C4-2B (cell line): ENCODE measurements at regions not wholly inside any gene's neighbourhood (a gene's known extent, or its start where the extent isn't known, plus 50 kb on each side); places are given as distances from the start of the nearest gene placed in this dataset.
"Not testable (repeated sequence)": the region's sequence is repeated elsewhere in the genome, so short reads cannot be mapped to it uniquely, and the experiment has no call there.

Experiments used
- H3K27ac ChIP-seq: fragments of 450-650 bp; 2 replicates; pipeline ENCODE4 v1.5.1; 2017
- CTCF ChIP-seq: fragments of 450-650 bp; conservative IDR thresholded peaks from 2 replicates; pipeline ENCODE4 v1.5.1; 2017; ENCODE audit warnings: mild to moderate bottlenecking
- ZFX ChIP-seq: fragments of 450-650 bp; IDR thresholded peaks from 2 replicates; pipeline ENCODE4 v1.6.1; 2017

GRCh38 chr6:141470810-141471209 is 661.9 kb upstream of the GJE1 start:
- TF ChIP-seq CTCF (no peak), ZFX (no peak)
- no peak overlapping the region for H3K27ac ChIP-seq

GRCh38 chr6:141467881-141468280 is 664.8 kb upstream of the GJE1 start:
- H3K27ac ChIP-seq, result no peak overlapping the region
- no peak for TF ChIP-seq CTCF

- TF ChIP-seq CTCF (no peak), ZFX (no peak)
- H3K27ac ChIP-seq, result no peak overlapping the region
These were observed 665.7 kb upstream of the GJE1 start for GRCh38 chr6:141467041-141467440.

GRCh38 chr6:141464896-141465295 is 667.8 kb upstream of the GJE1 start:
- no peak overlapping the region for H3K27ac ChIP-seq
- TF ChIP-seq CTCF (no peak), ZFX (no peak)

GRCh38 chr6:141464490-141464889 is 668.2 kb upstream of the GJE1 start:
- H3K27ac ChIP-seq, result no peak overlapping the region
- no peak for TF ChIP-seq CTCF
- no peak for TF ChIP-seq ZFX

GRCh38 chr6:141463237-141463977 is 669.3 kb upstream of the GJE1 start:
- H3K27ac ChIP-seq, result no peak overlapping the region
- no peak for TF ChIP-seq ZFX
- TF ChIP-seq CTCF, result no peak

- H3K27ac ChIP-seq, result no peak overlapping the region
These were observed 671.8 kb upstream of the GJE1 start for GRCh38 chr6:141460743-141461484.

GRCh38 chr6:141460245-141460644 is 672.5 kb upstream of the GJE1 start:
- H3K27ac ChIP-seq, result not testable (repeated sequence)

More at GRCh38 chr6:141460743-141461484, 671.8 kb upstream of the GJE1 start:
- TF ChIP-seq ZFX, result no peak
- TF ChIP-seq CTCF, result no peak

GRCh38 chr6:141457984-141458383 is 674.7 kb upstream of the GJE1 start:
- H3K27ac ChIP-seq, result not testable (repeated sequence)
